Stomach (tissue), 8 donors: ENCODE measurements at regions not wholly inside any gene's neighbourhood (a gene's known extent, or its start where the extent isn't known, plus 50 kb on each side); places are given as distances from the start of the nearest gene placed in this dataset.

ENCODE experiments used
- DNase-seq, 2 donors: peaks; one replicate each; pipeline versions ENCODE4 v3.0.0 to v3.0.0-alpha.2; 2013 to 2019
- H3K27ac ChIP-seq, 5 donors: fragments of 200-600 bp in 4 of 5; sonication (generic) in 4 of 5; one replicate each; pipeline ENCODE4 v1.5.1; 2013 to 2019; ENCODE audit warnings: mild to moderate bottlenecking in 1 of 5, moderate library complexity in 1 of 5
- H3K27me3 ChIP-seq, 3 donors: fragments of 200-600 bp; sonication (generic); one replicate each; pipeline ENCODE4 v1.5.1; 2017 to 2019; ENCODE audit warnings: mixed run types in 1 of 3
- H3K36me3 ChIP-seq, 4 donors: fragments of 200-600 bp; sonication (generic); 1 replicate in 3 of 4; 2 replicates in 1 of 4; pipeline ENCODE4 v1.5.1; 2016 to 2019
- H3K4me1 ChIP-seq, 4 donors: fragments of 200-600 bp; sonication (generic); one replicate each; pipeline ENCODE4 v1.5.1; 2016 to 2019
- H3K4me3 ChIP-seq, 4 donors: fragments of 200-600 bp; sonication (generic) in 3 of 4; one replicate each; pipeline ENCODE4 v1.5.1; 2016 to 2019; ENCODE audit warnings: mild to moderate bottlenecking in 1 of 4
- H3K9me3 ChIP-seq, 4 donors: fragments of 200-600 bp; sonication (generic); one replicate each; pipeline ENCODE4 v1.5.1; 2016 to 2019
- EP300 ChIP-seq: sonication (generic); formaldehyde crosslinking; IDR thresholded peaks from one replicate; pipeline ENCODE4 v1.6.1; 2017; ENCODE audit warnings: antibody characterized with exemption
- POLR2A ChIP-seq, 4 donors: fragments of 450-650 bp; IDR thresholded peaks; one replicate each; pipeline ENCODE4 v1.6.1; 2016; ENCODE audit warnings: antibody characterized with exemption in 4 of 4, control low read depth in 2 of 4, mild to moderate bottlenecking in 1 of 4, moderate library complexity in 1 of 4
- POLR2AphosphoS5 ChIP-seq, 3 donors: sonication (generic); formaldehyde crosslinking; IDR thresholded peaks; one replicate each; pipeline ENCODE4 v1.6.1; 2016; ENCODE audit warnings: antibody characterized with exemption in 3 of 3
- WGBS, 5 donors: extraction: QIAGEN DNeasy Blood & Tissue Kit in 3 of 5; methylation state at CpG; one replicate each; pipeline versions ENCODE4 v1.1.5 to v1.1.7; 2013 to 2018; 5-methylcytosine and 5-hydroxymethylcytosine counted together
- intact Hi-C: fragments of 100-400 bp; cut with DNase I; formaldehyde crosslinking; loops from one replicate; pipeline ENCODE4 v1.15.1; 2023; ENCODE audit warnings: low total_unique reads
- TF ChIP-seq, protein P1 (sequence below), 7 experiments: fragments of 450-650 bp in 4 of 7; fragments of 200-600 bp in 3 of 7; sonication (generic) in 3 of 7; IDR thresholded peaks; one replicate each; pipeline ENCODE4 v1.5.1; 2016 to 2019; ENCODE audit warnings: antibody characterized with exemption in 7 of 7, control low read depth in 2 of 7, mild to moderate bottlenecking in 1 of 7
- donor health status: healthy with polysubstance abuse.
- donor health status: Bipolar disorder and iron deficiency.
- donor health status: healthy.

DNA sequence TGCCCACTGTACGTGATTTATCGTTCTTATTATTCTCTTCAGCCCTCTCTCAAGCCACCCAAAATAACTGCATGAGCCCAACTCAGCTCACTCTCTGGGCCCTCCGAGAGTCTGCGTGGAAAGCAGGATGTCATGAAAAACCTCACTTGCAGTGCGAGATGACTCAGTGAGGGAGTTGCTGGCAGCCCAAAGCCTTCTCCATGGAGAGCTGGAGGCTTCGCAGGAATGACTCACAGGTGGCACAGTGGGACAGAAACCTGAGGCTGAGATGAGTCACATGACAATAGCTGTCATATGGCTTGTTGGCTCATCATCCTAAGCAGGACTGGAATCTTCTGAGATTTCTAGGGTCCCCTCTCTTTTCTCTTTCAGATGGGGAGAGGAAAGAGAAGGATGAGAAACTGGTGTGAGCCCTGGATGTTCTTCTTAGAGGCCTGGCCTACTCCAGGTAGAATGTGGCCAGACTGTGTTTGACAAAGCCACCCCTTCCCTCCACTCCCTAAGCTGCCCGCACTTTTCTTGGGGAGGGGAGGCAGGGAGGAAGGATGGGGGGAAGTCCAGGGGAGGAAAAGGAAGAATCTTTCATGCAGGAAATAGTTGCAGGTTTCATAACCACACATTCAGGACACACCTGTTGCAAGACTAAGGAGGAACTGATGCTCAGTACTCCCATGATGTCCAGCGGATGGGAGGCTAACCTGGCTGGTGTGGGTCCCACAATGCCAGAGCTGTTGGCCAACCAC lies 160.6 kb upstream of the RPL38 start:
- H3K4me1 ChIP-seq = peaks cover 0 to 3% (median 0%) of the 10 kb centered on the region in 4 donors
- intact Hi-C loops = no loop called here
- H3K9me3 ChIP-seq = no peaks in the 10 kb centered on the region
- no peak overlapping the region for H3K4me3 ChIP-seq
- H3K27ac ChIP-seq = no peak overlapping the region
- WGBS, 5 donors = 64 to 75% (median 73%) methylated on average over 8 of the region's 8 CpGs
- H3K36me3 ChIP-seq = no peaks in the 10 kb centered on the region
- peaks cover 0 to 20% (median 0%) of the 10 kb centered on the region in 3 donors for H3K27me3 ChIP-seq
- TF ChIP-seq, protein P1, sequence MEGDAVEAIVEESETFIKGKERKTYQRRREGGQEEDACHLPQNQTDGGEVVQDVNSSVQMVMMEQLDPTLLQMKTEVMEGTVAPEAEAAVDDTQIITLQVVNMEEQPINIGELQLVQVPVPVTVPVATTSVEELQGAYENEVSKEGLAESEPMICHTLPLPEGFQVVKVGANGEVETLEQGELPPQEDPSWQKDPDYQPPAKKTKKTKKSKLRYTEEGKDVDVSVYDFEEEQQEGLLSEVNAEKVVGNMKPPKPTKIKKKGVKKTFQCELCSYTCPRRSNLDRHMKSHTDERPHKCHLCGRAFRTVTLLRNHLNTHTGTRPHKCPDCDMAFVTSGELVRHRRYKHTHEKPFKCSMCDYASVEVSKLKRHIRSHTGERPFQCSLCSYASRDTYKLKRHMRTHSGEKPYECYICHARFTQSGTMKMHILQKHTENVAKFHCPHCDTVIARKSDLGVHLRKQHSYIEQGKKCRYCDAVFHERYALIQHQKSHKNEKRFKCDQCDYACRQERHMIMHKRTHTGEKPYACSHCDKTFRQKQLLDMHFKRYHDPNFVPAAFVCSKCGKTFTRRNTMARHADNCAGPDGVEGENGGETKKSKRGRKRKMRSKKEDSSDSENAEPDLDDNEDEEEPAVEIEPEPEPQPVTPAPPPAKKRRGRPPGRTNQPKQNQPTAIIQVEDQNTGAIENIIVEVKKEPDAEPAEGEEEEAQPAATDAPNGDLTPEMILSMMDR (IDR thresholded peaks at IDR 0.05) = no peak
- TF ChIP-seq POLR2AphosphoS5 (IDR thresholded peaks at IDR 0.05) = no peak
- TF ChIP-seq EP300 = no peak
- no peak for TF ChIP-seq POLR2A (IDR thresholded peaks at IDR 0.05)
- DNase-seq = peak in 1 of 2 donors; percentile 18

DNA sequence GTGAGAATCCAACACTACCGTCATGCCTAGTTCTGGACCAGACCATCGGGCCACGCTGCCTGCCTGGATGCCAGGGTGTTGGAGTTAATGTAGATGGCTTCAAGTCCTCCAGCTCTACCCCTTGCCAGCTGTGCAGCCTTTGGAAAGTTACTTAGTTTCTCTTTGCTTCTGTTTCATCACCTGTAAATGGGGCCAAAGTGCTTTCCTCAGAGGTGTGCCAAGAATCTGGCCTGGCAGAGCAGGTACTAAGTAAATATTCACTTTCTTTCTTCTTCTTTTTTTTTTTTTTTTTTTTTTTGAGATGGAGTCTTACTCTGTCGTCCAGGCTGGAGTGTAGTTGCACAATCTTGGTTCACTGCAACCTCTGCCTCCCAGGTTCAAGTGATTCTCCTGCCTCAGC lies 159.5 kb upstream of the RPL38 start:
- no peaks in the 10 kb centered on the region for H3K9me3 ChIP-seq
- WGBS, 5 donors = 20 to 54% (median 38%) methylated on average over 4 of the region's 4 CpGs
- H3K4me3 ChIP-seq = no peak overlapping the region
- TF ChIP-seq EP300 (no peak), POLR2AphosphoS5 (IDR thresholded peaks at IDR 0.05) (no peak), POLR2A (IDR thresholded peaks at IDR 0.05) (no peak)
- TF ChIP-seq, protein P1 (IDR thresholded peaks at IDR 0.05) = no peak
- DNase-seq = peak in 1 of 2 donors; percentile 65
- intact Hi-C loops = no loop called here
- H3K27me3 ChIP-seq = peaks cover 0 to 28% (median 5%) of the 10 kb centered on the region in 3 donors
- peaks cover 0 to 3% (median 0%) of the 10 kb centered on the region in 4 donors for H3K4me1 ChIP-seq
- H3K36me3 ChIP-seq = no peaks in the 10 kb centered on the region
- no peak overlapping the region for H3K27ac ChIP-seq

DNA sequence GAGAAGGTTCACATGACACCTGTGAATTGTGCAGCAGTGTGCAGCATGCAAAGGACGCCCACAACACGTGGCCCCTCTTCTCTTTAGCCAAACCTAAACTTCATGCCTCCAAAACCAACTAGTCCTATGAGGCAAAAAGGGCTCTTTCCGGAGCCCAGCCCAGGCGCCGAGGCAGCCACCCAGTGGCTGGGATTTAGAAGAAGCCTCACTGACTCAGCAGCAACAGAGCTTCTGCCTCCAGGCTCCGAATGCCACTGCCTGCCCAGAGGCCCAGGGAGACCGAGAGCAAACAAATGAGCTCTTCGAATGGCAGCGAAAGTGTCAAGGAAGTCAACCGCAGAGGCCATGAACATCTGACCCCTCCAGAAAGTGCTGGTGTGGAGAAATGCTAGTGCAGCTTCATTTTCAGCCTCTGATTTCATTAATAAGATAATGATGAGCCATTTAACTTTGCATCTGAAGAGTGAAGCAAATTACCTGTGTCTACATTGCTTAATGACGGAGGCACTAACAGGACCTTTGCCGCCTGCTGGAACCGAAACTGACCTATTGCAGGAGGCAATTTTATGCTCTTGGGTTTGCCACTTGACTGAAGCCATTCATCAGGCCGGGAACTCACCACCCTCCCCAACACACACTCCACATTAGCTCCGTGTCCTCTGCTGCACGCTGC lies 157.7 kb upstream of the RPL38 start:
- WGBS, 5 donors = 43 to 63% (median 51%) methylated on average over 16 of the region's 16 CpGs
- peaks cover 0 to 45% (median 18%) of the 10 kb centered on the region in 3 donors for H3K27me3 ChIP-seq
- H3K27ac ChIP-seq = no peak overlapping the region
- no peaks in the 10 kb centered on the region for H3K9me3 ChIP-seq
- peaks cover 0 to 3% (median 0%) of the 10 kb centered on the region in 4 donors for H3K4me1 ChIP-seq
- H3K4me3 ChIP-seq = no peak overlapping the region
- DNase-seq = no peak
- no peaks in the 10 kb centered on the region for H3K36me3 ChIP-seq
- TF ChIP-seq POLR2AphosphoS5 (IDR thresholded peaks at IDR 0.05) (no peak), EP300 (no peak), POLR2A (IDR thresholded peaks at IDR 0.05) (no peak)
- TF ChIP-seq, protein P1 (IDR thresholded peaks at IDR 0.05) = no peak
- intact Hi-C loops = no loop called here

DNA sequence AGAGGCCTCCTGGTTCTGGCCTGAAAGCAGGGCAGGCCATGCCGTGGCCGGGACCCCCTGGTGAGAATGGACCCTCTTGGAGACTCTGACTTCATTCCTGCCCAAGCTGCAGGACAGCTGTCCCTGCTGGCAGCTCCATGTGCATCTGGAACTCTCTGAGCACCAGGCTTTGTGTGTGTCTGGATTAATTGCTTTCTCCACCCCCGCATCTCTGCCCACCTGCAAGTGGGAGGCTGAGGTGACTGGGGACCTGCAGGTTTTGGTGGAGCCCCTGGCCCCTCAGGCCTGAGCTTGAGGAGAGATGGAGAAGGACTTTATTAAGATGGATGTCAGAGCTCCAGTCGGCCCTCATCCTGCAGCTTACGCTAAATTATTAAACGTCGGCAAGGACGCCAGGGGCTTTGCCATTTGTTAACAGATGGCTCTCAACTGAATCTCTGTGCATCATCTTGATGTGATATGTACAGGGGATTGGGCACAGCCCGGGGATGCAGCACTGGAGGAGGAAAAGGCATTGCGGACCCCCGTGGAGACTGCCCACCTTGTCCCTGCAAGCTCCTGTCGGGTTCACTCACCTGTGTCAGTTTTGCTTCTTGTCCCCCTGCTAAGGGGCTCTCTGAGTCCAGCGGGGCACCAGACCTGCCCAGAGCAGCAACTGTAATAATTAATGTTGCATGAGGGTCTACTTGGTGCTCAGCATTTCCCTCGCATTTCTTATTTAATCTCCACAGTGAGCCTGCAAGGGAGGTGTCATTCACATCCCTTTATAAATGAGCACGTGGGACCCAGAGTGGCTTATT lies 154.1 kb upstream of the RPL38 start:
- H3K27me3 ChIP-seq = peaks cover 0 to 81% (median 29%) of the 10 kb centered on the region in 3 donors
- WGBS, 5 donors = 67 to 75% (median 75%) methylated on average over 15 of the region's 15 CpGs
- no peak overlapping the region for H3K4me3 ChIP-seq
- TF ChIP-seq, protein P1 (IDR thresholded peaks at IDR 0.05) = no peak
- TF ChIP-seq POLR2A (IDR thresholded peaks at IDR 0.05) (no peak), POLR2AphosphoS5 (IDR thresholded peaks at IDR 0.05) (no peak), EP300 (no peak)
- no peak for DNase-seq
- H3K4me1 ChIP-seq = no peaks in the 10 kb centered on the region
- intact Hi-C loops = no loop called here
- no peaks in the 10 kb centered on the region for H3K36me3 ChIP-seq
- no peaks in the 10 kb centered on the region for H3K9me3 ChIP-seq
- no peak overlapping the region for H3K27ac ChIP-seq
